Thyroid gland (tissue), 4 donors: ENCODE measurements at regions not wholly inside any gene's neighbourhood (a gene's known extent, or its start where the extent isn't known, plus 50 kb on each side); places are given as distances from the start of the nearest gene placed in this dataset.

Source experiments
- CTCF ChIP-seq, 6 experiments: fragments of 200-600 bp in 3 of 6; fragments of 450-650 bp in 3 of 6; sonication (generic) in 3 of 6; IDR thresholded peaks; one replicate each; pipeline ENCODE4 v1.5.1; 2016 to 2019; ENCODE audit warnings: antibody characterized with exemption in 6 of 6, mild to moderate bottlenecking in 2 of 6, inconsistent platforms in 1 of 6, moderate library complexity in 1 of 6
- POLR2A ChIP-seq, 2 donors: fragments of 450-650 bp; IDR thresholded peaks; one replicate each; pipeline ENCODE4 v1.6.1; 2017; ENCODE audit warnings: antibody characterized with exemption in 2 of 2, mild to moderate bottlenecking in 2 of 2, moderate library complexity in 1 of 2

DNA sequence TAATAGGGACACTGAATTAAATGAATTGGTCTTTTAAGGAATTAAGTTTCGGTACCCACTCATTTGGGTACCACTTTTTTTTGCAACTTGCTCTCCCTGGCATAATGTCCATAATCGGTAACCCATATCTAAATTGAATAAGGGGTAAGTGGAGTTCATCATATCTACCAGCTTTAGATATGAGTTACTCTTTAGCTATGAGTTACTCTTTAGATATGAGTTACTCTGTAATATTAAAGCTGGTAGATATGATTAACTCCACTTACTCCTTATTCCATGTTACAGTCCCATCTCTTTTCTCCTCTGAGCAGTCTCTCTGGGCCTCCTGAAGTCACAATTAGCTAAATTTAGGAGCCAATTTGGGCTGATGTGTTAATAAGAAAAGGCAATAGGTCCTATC is 85.7 kb downstream of the TEX13C start:
- TF ChIP-seq CTCF (IDR thresholded peaks at IDR 0.05) (no peak), POLR2A (IDR thresholded peaks at IDR 0.05) (no peak)
